NCI-H2107 treated with DMSO at 0.1 percent for 48 hours (cell line): ENCODE measurements at regions not wholly inside any gene's neighbourhood (a gene's known extent, or its start where the extent isn't known, plus 50 kb on each side); places are given as distances from the start of the nearest gene placed in this dataset.

ENCODE experiments used
- DNase-seq: peaks from one replicate; lab custom pipeline; 2025; ENCODE audit not compliant: unreplicated experiment; lab: John Stamatoyannopoulos, UW

DNA sequence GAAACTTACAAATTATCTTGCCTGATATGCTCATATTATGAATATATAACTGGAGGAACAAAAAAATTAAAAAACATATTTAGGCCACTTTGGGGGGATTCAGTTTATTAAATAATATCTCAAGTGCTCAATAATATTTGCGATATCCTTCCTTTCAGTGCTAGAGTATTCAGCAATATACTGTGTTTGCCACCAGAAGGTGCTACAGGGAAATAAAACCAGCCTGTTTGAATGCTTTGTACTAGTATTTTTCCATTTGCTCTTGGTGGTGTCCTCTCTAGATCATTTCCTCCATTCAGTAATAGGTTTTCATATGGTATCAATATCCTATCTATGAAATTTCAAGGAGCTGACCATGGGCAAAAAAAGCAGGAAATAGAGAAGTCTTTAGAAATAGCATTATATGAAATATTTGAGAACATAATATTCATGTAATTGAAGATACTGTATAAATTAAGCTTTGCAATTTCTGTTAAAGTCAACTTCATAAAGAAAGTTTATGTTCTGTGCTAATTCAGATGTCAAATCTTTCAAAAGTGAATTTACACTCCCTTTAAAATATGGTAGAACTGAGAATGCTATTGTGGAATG is 106.2 kb upstream of the NAV3 start:
- DNase-seq: peak; percentile 79

DNA sequence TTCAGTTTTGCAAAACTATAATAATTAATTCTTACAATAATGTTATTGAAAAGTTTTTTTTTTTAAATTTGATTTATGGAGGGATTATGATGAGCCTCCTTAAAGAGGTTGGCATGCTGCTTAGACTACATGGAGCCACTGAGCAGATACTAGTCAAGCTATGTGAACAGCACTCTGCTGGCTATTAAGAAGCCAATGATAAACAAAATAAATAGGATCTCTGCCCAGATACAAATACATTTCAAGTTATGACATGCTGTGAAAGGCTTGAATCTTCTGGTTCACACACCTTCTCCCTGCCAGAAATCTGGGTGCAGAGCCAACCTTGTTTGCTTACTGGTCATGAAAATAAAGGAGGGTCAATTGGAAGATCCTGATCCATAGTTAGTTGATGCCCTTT is 107.4 kb upstream of the NAV3 start:
- DNase-seq: no peak

DNA sequence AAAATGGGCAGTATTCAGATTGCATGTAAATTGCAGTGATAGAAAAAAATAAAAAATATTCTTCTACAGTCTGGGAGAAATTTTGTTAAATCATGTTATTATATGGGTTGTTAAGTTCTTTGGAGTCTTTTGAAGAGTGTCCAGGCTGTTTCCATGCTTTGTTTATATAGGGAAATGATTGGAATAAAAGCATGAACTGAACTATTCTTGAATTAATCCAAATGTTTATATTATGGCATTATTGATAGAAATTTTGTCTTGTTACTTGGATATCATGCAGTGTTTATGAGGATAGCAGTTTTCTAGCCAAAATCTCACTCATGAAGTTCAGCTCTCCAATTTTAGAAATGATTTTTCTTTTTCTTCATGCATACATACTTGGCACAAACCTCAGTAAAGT is 108.2 kb upstream of the NAV3 start:
- DNase-seq: no peak

DNA sequence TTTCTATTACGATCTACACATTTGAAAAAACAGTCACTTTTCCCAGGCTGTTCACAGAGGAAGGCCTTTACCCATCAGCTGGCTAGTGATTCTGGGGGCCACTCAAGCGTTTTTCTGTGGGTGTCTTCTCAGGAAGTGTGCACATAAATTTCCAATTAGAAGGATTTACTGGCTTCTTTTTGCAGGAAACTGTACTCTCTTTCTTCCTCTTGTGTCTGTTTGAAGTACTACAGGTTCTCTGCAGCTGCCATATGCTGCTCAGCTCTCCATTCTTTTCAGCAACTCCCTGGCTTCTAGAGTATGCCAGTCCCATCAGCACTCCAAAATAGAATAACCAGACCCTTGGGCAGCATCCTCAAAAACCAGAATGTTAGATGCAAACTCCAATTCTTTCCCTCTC is 110.4 kb upstream of the NAV3 start:
- no peak for DNase-seq

DNA sequence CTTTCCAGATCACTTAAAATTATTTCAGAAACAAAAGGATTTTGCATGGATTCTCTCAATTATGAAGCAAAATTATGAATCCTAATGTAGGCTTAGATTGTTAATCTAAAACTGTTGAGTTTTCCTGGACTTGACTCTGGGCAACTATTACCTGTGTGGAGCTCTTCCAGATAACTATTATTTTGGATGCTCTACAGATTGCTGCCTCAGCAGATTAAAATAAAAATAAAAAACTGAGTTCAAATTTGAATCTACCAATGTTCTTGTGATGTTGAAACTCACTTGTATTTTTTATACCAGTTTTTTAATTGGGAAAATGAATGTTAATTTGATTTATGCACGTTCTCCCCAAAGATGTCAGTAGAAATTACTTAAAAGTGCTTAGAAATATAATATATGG is 120.5 kb upstream of the NAV3 start:
- no peak for DNase-seq

DNA sequence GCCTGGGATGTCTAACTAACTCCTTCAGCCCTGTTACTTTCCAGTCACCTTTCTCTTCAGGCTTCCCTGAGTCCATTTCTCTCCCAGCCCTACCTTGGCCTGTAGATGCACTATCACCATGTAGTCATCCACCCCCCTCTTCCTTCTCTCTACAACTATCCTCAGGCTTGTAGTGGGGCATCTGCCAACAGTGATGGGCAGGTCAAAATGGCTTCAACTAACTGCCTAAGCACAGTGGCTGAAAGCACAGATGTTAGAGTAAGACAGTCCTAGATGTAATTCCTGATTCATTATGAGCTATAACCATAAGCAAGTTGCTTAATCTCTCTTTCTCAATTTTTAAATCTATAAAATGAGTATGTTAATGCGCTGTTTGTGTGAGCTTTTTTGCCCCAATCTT is 133.6 kb upstream of the NAV3 start:
- no peak for DNase-seq

DNA sequence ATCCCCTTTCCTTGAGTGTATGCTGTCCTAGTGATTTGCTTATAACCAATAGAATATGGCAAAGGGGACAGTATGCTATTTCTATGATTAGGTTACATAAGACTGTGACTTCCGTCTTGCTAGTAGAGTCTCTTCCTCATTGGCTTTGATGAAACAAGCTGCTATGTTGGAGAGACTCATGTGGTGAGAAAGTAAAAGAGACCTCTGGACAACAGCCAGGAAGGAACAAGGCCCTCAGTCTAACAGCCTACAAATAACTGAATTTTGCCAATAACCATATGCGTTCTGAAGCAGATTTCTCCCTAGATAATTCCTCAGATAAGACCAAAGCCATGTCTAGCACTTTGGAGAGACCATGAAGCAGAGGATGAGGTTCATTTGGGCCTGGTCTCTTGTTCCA is 134.5 kb upstream of the NAV3 start:
- DNase-seq: no peak

DNA sequence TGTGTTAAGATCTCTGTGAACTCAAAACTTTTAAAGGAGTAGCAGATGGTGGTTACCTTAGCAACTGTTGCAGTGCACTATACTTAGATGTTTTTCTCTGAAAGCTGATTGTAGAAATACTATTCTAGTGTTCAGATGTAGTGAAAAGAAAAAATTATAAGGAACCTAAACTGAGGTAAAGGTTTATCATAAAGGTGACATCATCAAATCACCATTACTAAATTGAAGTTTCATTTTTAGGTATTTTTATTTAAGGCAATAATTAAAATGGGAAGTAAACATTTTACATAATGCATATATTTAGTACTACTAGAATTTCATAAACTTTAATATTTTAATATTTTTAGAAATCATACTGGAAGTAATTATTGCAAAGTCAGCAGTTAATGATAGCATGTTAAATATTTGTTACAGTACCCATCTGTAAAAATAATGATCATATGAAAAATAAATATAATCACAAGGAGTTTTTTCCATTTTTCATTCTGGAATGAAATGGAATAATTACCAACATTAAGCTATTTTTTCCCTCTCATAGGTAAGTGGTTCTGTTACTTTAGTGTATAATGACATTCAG is 141.1 kb upstream of the NAV3 start:
- DNase-seq: no peak

DNA sequence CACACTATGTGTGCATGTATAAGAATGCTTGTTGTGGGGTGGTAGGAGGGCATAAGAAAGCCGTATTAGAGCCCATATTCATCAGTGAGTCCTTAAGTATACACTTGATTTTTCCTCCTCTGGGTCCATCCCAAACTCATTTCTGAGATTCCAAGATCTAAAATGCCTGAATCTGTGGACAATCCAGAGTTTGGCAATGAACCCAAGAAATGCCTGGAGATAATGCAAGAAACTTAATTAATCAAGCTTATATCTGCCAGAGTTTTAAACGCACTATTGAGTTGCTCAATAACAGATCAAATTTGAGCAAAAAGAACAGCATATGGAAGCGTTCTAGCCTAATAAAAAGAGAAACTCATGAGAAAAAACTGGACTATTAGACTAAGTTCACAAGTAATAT is 143.4 kb upstream of the NAV3 start:
- DNase-seq: no peak

DNA sequence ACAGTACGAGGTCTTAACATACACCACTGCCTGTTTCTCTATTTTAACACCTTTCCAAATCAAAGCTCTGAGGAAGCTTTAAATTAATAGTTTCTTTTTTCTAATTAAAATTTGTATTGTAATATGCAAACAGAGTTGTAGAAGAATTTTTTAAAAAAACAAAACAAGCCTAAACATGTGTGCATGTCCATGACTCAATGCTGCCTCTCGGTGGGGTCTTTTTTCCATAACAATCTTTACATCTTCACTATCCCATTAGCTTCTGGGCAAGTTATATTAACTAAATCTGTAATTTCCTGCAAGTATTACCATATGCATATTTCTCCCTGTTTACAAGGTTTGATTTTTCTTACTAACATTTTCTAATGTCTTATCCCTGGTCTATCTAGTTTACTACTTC is 143.9 kb upstream of the NAV3 start:
- DNase-seq: no peak

DNA sequence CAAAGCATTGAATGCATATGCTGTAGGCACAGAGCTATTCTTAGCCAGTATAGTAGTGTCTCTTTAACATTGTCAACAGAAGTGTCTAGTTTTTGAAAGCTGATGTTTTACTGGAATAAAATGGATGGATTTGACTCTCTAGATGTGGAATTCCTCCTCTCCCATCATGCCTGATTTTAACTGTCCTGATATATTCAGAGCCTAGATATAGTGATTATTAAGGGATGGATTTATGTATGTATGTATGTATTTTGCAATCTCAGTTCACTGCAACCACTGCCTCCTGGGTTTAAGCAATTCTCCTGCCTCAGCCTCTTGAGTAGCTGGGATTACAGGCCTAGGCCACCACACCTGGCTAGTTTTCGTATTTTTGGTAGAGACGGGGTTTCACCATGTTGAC is 144.8 kb upstream of the NAV3 start:
- DNase-seq: no peak

DNA sequence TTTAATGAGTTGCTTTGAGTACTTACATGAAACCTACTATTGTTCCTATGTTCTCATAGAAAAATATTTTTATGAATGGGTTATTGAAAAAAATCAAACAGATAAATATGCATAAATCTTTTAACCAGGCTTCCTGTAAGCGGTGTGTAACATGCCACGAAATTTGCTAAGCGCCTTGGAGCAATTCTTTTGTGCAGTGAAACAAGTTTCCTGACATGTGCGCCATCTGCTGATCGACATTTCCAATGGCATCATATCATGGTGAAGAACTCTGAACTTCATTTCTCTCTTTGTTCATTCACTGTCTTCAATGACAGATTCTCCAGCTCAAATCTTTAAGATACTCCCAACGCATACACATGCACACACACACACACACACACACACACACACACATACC is 145.6 kb upstream of the NAV3 start:
- peak; percentile 21 for DNase-seq

DNA sequence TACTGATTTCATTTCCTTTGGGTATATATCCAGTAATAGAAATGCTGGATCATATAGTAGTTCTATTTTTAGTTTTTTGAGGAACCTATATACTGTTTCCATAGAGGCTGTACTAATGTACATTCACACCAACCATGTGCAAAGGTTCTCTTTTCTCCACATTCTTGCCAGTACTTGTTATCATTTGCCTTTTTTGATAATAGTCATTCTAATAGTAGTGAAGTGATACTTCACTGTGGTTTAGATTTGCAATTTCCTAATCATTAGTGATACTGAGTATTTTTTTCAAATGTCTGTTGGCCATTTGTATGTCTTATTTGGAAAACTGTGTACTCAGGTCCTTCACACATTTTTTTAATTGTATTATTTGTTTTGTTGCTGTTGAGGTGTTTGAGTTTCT is 148.2 kb upstream of the NAV3 start:
- no peak for DNase-seq

DNA sequence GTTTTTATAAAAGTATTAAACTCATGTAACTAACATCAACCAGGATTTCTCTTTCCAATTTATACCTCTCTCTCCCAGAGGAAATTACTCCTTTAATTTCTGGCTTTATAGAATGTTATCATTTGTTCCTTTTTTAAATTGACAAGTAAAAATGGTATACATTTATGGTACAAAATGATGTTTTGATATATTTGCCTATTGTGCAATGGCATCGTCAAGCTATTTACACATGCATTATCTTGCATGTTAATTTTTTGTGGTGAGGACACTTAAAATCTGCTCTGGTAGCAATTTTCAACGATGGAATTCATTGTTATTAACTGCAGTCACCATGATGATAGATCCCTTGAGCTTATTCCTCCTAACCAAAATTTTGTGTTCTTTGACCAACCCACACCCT is 149.0 kb upstream of the NAV3 start:
- no peak for DNase-seq

DNA sequence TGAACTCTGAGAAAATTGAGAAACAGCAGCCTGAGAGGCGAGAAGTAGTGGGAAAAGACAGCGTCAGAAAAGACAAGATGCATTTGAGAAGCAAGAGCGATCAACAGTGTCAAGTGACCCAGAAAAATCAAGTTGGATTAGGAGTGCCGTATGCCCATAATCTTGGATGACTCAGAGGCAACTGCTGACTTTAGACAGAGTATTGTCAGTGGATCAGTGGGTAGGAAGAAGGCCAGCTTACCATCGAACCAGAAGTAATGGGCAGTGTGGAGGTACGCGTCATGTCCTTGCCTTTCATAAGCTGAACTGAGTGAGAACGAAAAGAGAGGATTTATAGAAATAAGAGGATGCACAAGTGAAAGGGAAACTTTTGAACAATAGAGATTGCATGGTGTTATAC is 151.0 kb upstream of the NAV3 start:
- no peak for DNase-seq

DNA sequence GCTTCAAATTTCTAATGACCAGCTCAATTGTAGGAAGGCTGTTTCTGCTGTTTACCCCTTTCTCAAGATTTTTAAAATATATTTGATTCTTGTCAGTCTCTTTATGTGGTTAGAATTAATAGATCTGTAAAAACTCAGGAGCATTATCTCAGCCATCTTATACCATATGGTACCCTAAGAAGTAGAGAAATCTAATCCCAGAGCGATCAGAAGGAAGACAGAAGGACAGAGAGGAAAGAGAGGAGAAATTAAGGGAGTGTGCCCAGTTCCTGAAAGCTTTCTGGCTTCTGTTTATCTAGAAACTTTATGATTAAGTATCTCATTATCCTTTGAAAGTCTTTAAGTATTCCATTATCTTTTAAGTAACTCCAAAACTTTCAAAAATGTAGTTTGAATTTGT is 152.1 kb upstream of the NAV3 start:
- DNase-seq: no peak

DNA sequence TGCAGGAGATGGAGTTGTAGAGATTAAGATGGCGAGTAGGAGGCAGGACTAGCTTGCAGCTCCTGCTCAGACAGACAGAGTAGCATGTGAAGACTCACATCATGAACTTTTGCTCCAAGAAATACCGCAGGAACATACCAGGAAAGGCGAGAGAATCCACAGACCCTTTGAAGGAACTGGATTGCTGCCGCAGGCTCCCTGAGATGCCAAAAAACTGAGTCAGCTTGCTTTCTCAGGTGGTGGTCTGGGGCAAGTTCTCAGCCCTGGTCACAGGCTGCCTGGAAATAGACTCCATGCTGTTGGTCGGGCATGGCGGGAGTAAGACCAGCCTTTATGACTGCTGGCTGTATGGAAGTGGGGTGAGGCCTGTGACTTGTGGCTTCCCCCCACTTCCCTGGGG is 163.6 kb upstream of the NAV3 start:
- no peak for DNase-seq

DNA sequence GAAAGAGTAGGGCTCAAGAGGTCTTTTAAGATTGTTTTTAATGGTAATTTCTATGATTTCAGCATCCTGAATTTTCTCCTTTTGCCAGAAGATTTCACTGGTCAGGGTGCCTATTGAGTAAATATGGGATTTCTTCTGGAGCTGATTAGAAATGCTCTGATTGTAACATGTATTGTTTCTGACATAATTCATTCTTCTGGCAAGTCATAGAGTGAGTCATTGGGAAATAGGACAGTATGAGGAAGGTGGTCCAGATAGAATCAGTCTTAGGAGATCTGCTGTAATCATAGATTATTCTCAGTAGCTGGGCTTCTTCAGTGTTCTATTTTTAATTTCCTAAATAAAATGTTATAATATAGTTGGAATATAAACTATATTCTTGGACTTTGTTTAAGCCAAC is 182.0 kb upstream of the NAV3 start:
- no peak for DNase-seq

DNA sequence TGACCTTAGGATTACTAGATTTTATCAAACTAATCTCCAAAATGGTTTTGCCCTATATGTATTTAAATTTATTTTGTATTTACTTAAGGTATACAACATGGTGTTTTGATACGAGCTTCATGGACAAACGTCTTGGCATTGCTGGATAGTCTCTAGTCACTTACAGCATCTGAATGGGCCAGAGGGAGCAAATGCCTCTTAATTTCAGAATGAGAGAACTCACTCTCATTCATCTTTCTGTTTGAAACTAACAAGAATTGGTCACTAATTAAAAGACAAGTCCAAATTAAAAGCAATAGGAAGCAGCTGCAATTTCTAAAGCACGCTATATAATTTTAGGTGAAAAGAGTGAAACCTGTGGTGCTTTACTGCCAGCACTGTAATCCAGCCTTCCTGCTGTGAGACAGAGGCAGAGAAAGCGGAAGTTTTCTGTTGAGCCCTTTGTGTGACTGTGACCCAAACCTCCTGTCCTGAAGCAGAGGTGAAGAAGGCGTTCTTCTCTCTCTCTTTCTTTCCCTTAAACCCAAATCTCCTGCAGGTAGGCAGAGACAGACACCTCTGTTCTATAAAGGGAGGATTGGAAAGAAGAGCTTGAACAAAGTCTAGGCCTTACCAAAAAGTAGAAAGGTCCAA is 184.6 kb upstream of the NAV3 start:
- no peak for DNase-seq

DNA sequence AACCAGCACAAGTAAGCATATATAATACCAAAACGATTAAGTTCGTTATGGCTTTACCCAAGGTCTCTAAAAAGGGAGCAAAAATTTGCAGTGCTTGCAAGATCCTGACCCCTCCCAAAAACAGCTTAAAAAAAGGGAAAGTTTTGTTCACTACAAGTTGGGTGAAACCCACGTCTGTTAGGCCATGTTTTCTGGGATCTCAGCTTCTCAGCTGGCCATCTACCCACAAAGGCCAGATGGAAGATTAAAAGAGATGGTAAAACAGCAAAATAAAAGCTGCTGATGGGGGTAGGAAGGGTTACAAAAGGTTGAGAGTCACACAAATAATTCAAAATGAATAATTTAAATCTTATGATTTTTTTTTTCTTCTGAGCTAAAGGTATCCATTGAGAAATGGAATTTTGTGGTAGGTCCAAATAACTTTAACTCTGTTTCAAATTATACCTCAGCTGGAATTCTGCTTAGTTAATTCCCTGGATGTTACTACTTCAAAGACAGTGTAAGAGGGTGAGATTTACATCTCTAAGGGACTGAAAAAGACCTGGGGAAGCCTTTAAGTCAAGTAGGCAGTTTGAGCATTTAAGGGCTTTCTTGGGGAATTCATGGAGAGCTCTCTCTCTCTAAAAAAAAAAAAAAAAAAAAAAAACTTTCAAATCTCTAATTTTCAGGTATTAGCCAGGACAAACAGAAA is 185.6 kb upstream of the NAV3 start:
- no peak for DNase-seq

DNA sequence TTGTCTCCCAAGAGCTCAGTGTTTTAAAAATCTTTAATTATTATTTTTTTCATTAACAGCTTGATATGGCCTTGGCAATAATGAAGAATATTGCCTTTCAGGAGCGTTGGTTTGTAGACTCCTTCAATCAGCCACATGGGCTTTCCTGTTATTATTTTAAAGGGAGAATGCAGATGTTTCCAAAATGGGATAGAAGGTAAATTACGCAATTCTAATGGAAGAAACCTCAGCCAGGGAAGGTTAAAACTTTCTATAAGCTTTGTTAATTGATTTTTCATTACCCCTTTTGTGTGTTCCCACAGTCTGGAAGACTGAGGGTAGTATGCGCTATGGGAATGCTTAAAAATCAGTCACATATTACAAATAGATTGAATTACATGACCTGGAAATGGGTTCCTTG is 188.4 kb upstream of the NAV3 start:
- DNase-seq: no peak

DNA sequence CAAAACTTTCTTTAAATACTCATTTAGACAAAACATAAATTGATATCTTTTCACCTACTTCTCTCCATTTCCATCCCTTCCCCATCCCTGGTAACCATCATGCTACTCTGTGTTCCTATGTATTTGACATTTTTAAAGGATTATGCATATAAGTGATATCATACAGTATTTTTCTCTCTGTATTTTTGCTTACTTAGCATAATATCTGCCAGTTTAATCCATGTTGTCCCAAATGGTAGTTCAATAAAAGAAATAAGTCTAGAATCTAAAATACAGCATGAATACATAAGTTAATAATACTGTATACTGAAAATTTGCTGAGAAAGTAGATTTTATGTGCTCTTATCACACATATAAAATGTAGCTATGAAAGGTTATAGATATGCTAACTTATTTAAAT is 190.3 kb upstream of the NAV3 start:
- no peak for DNase-seq
